HG03439 (cell line): ENCODE measurements at regions not wholly inside any gene's neighbourhood (a gene's known extent, or its start where the extent isn't known, plus 50 kb on each side); places are given as distances from the start of the nearest gene placed in this dataset.

Experiments used
- ATAC-seq: cut with Tn5 transposase; IDR thresholded peaks from one replicate; pipeline ENCODE4 v1.9.1; 2021; ENCODE audit warnings: mild to moderate bottlenecking, moderate library complexity; ENCODE audit not compliant: unreplicated experiment

GRCh38 chr11:116312570-116313391, 460.0 kb downstream of the BUD13 start:
- ATAC-seq, result no peak

GRCh38 chr11:116311206-116311605, 461.6 kb downstream of the BUD13 start:
- ATAC-seq, result no peak

- no peak for ATAC-seq
Observed at GRCh38 chr11:116310698-116311097, 462.1 kb downstream of the BUD13 start.

GRCh38 chr11:116310226-116310625, 462.6 kb downstream of the BUD13 start:
- no peak for ATAC-seq

- no peak for ATAC-seq
Observed at GRCh38 chr11:116309446-116309845, 463.3 kb downstream of the BUD13 start.

GRCh38 chr11:116302756-116303155, 470.0 kb downstream of the BUD13 start:
- ATAC-seq, result no peak

- ATAC-seq, result no peak
Observed at GRCh38 chr11:116301141-116301540, 471.6 kb downstream of the BUD13 start.

- no peak for ATAC-seq
Observed at GRCh38 chr11:116300232-116300631, 472.6 kb downstream of the BUD13 start.

- no peak for ATAC-seq
Observed at GRCh38 chr11:116294630-116295029, 478.2 kb downstream of the BUD13 start.

GRCh38 chr11:116287866-116288265, 484.9 kb downstream of the BUD13 start:
- ATAC-seq, result no peak

- no peak for ATAC-seq
Observed at GRCh38 chr11:116285026-116285425, 487.8 kb downstream of the BUD13 start.

- ATAC-seq, result no peak
Observed at GRCh38 chr11:116283300-116283699, 489.5 kb downstream of the BUD13 start.

GRCh38 chr11:116282481-116282880, 490.3 kb downstream of the BUD13 start:
- no peak for ATAC-seq

- ATAC-seq, result no peak
Observed at GRCh38 chr11:116281173-116282160, 491.3 kb downstream of the BUD13 start.

- no peak for ATAC-seq
Observed at GRCh38 chr11:116279511-116279910, 493.3 kb downstream of the BUD13 start.

GRCh38 chr11:116278076-116278475, 494.7 kb downstream of the BUD13 start:
- ATAC-seq, result no peak

- peak; percentile 80 for ATAC-seq
Observed at GRCh38 chr11:116276051-116277044, 496.4 kb downstream of the BUD13 start.

GRCh38 chr11:116275635-116276034, 497.2 kb downstream of the BUD13 start:
- ATAC-seq, result no peak

- no peak for ATAC-seq
Observed at GRCh38 chr11:116274521-116274920, 498.3 kb downstream of the BUD13 start.

GRCh38 chr11:116272181-116272789, 500.5 kb downstream of the BUD13 start:
- ATAC-seq, result no peak
